ENCODE measurements at regions not wholly inside any gene's neighbourhood (a gene's known extent, or its start where the extent isn't known, plus 50 kb on each side); places are given as distances from the start of the nearest gene placed in this dataset.

DNA sequence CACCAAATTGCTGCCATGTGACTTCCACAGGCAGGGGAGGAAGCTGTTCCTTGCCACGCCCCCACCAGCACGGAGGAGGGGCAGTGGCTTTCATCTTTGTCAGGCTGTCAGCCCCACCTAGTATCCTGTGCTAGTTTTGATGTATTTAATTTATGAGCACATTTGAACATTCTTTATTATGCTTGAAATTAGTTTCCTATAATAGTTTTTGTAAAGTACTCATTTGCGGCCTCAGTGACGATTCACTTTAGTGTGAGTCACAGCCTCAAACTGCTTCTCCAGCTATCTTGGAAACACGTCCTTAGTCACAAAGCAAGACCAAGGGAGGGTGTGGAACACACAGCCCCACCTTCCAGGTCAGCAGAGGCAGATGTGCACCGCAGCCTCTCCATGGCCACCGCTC, 239.9 kb upstream of the ATP10A start:
- intact Hi-C loops (cut with DNase I): no loop called here
- peak; percentile 20 to 90 (median 68) for DNase-seq

- intact Hi-C loops (cut with DNase I): no loop called here
- no peak for DNase-seq
Observed at GRCh38 chr15:26102365-26102764, 239.2 kb upstream of the ATP10A start.

DNA sequence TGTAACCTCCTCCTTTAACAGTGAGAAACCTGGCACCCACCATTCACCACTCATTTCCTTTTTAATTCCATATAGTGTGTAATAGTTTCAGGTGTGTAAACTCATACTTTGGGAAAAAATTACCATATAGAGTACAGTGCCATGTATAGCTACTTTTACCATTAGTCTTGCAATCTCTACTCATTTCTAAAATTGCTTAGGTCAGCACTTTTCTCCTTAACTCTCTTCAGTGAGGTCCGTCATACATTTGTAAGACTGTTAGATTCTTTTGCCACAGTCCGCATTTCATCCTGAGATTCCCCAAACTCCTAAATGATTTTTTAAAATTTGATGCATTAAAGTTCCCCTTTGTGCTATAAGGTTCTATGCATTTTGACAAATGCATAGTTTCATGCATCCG, 238.3 kb upstream of the ATP10A start:
- no peak for DNase-seq
- intact Hi-C loops (cut with DNase I): no loop called here

- intact Hi-C loops (cut with DNase I): no loop called here
- DNase-seq: no peak
Observed at GRCh38 chr15:26098801-26099200, 235.7 kb upstream of the ATP10A start.

DNA sequence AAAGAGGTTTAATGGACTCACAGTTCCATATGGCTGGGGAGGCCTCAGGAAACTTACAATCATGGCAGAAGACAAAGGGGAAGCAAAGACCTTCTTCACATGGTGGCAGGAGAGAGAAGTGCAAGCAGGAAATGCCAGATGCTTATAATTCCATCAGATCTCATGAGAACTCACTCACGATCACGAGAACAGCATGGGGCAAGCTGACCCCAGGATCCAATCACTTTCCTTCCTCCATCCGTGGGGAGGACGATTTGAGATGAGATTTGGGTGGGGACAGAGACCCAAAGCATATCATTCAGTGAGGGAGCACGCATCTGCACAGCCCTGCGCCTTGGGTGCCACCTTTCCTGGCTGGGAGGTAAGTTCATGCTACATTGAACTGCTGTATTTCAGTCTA, 234.1 kb upstream of the ATP10A start:
- DNase-seq: no peak
- intact Hi-C loops (cut with DNase I): no loop called here

DNA sequence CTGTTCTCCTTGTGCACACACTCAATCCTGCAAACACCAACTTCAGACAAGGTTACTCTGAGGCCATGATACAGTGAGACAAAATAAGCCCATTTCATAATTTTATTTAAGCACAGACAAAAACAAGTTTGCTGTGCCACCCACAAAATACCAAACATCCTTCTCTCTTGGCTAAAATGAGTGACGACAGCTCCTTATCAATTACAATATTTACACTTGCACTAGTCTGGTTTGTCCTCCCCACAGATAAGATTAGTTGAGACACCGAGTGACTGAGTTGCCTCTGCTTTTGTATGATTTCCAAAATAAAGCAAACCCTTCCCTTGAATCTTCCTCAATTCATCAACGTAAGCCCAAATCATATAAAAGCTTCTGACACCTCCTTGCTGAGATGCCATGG, 233.5 kb upstream of the ATP10A start:
- DNase-seq: no peak
- intact Hi-C loops (cut with DNase I): no loop called here

DNA sequence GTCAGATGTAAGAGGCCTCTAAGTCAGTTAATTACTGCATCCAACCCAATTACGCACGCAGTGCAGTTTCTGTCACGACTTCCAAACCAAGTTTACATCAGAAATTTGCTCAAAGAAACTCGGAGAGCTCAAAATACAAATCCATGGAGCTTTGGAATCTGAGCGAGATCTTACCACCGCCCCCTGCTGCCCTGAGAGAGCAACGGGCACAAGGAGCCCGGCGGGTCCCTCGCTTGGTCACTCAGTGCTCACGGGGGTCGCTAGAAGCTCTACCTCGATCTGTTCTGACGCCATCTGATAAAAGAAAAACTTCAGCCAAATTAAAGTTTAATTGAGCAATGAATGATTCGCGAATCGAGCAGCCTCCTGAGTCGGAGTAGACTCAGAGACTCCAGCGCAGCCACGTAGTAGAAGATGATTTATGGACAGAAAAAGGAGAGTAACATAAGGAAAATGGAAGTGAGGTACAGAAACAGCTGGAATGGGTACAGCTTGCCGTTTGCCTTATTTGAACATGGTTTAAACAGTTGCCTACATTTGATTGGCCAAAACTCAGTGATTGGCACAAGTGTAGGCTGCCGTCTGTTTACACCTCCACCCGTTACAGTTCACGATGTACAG, 232.7 kb upstream of the ATP10A start:
- intact Hi-C loops (cut with DNase I): no loop called here
- DNase-seq: no peak

- no peak for DNase-seq
- intact Hi-C loops (cut with DNase I): no loop called here
Observed at GRCh38 chr15:26091184-26091583, 228.1 kb upstream of the ATP10A start.

GRCh38 chr15:26087881-26088280, 224.8 kb upstream of the ATP10A start:
- DNase-seq: no peak
- intact Hi-C loops (cut with DNase I): no loop called here

DNA sequence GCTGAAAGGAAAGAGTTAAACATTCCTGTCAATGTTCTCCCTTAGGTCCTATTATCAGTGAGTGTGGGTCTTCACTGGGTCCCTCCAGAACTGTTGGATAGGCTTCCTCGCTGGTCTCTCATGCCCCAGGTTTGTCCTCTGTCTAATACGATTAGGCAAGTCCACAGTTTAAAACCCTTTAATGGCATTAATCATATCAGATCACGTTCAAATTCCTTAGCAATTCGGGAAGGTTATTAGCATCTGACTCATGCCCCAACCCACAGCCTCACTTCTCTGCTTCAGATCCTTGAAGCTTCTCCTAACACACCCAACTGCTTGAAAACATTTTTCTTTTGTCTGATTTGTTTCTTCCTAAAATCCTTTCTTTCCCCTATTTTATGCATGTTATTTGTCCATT, 224.3 kb upstream of the ATP10A start:
- intact Hi-C loops (cut with DNase I): no loop called here
- peak in 14 of 42 donors; percentile 27 to 72 (median 46) for DNase-seq

DNA sequence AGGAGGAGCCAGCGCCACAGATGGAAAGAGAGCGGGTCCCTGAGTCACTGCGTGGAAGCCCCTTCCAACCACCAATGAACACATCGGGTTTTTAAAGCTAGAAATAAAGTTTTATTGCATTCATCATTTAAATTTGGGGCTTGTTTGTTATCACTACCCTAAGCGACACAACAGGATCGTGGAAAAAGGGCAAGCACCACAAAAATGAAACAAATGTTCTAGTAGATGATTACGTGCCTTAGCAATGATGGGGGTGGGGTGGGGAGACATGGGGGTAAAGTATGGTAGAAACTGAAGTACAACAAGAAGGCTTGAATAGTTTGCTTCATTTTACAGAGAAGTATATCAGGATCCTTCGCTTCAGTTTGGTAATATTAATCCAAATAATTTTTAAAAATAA, 221.6 kb upstream of the ATP10A start:
- intact Hi-C loops (cut with DNase I): no loop called here

DNA sequence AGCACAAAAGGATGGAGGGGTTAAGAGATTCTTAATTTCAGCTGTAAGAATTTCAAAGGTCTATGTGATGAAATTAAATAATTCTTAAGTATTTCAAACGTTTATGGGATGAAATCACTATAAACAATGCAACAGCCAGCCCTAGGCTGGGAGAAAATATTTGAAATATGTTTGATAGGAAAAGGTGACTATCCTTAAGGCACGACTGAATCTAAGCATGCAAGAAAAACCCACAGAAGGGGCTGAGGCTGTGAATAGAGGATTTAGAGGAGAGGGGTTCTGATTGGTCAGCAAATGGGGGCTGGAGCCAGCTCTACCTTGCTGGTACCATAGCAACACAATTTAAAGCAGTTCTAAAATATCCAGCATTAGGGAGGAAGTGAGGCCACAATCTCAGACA, 220.8 kb upstream of the ATP10A start:
- DNase-seq: no peak
- intact Hi-C loops (cut with DNase I): no loop called here

More for the DNA sequence above, 221.6 kb upstream of the ATP10A start:
- no peak for DNase-seq

GRCh38 chr15:26083457-26083856, 220.3 kb upstream of the ATP10A start:
- no peak for DNase-seq
- intact Hi-C loops (cut with DNase I): no loop called here

GRCh38 chr15:26082221-26083109, 219.3 kb upstream of the ATP10A start:
- intact Hi-C loops (cut with DNase I): no loop called here
- DNase-seq: peak; percentile 90 to 99 (median 97)

DNA sequence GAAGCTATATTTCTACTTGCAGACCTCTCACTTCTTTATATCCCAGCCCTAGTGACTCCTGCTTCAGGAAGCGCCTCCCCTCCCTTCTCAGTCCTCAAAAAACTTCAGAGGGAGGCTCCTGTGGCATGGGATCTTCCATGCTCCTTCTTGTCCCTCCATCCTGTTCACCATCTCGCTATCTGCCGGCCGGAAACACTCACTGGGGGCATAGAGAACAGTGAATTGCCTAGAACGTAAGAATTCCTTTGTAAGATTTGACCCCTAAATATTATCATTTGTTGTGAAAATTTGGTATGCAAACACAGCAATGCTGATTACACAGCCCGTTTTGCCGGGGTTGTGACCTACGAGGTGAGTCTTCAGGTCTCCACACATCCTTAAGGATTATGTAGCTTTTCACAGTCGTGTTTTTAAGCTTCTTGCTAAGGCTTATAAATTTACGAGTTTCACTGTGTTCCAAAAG, 218.7 kb upstream of the ATP10A start:
- DNase-seq: peak in 3 of 42 donors; percentile 22 to 37 (median 23)
- intact Hi-C loops (cut with DNase I): no loop called here

DNA sequence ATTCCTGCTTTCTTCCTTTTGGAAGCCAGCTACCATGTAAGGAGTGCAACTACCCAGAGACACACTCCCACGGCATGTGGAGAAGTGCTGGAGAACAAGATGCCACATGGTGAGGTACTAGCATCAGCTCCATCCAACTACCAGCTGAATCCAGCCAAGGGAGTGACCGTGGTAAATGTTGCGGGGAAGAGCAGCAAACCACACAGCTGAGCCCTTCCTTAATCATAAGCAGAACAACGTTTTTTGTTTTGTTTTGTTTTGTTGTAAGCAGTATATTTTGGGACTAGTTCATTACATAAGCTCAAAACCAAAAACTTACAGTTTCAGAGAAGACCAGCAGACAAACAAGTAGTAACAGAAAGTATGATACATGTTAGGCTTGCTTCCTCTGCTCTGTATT, 212.6 kb upstream of the ATP10A start:
- intact Hi-C loops (cut with DNase I): no loop called here
- DNase-seq: no peak

GRCh38 chr15:26073430-26074333, 210.6 kb upstream of the ATP10A start:
- peak in 1 of 42 donors; percentile 31 for DNase-seq
- intact Hi-C loops (cut with DNase I): no loop called here

DNA sequence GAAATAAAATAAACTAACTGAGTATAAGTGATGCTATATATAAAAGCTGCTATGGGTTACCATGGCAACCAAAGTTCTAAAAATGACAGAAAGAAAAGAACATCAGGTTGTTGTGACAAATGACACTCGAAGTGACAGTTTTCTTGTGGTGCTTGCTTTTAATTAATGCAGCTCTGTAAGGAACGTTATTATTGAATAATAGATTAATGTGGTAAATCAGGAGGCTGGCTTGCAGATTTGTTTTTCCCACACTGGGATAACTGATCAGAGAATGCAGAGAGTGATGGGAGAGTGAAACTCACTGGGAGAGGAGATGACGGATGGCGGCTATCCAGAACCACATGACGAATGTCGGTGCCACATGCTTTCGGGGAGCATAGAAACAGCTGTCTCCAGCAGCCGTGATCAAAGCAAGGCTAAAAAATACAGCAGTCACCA, 207.0 kb upstream of the ATP10A start:
- intact Hi-C loops (cut with DNase I): no loop called here
- DNase-seq: peak in 40 of 42 donors; percentile 23 to 85 (median 58)

DNA sequence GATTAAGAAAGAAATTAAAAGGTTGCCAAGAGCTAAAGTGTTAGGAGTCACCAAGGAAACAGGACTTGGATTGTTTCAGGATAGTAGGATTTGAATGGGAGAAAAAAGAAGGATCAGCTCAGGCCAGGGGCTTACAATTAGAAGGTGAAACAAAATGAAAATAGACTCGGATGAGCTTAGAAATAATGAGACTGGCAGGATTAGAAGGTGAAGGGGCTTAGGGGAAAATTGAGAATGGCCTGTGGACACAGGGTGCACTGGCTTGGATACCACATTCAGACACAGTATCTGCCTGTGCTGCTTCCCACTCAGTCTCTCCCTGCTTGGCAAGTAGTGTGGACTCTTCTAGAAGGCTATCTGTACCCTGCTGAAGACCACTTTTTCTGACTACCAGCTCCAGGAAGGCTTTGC, 206.1 kb upstream of the ATP10A start:
- intact Hi-C loops (cut with DNase I): no loop called here
- no peak for DNase-seq

GRCh38 chr15:26066896-26067295, 203.8 kb upstream of the ATP10A start:
- intact Hi-C loops (cut with DNase I): no loop called here

More at GRCh38 chr15:26066896-26067295, 203.8 kb upstream of the ATP10A start:
- DNase-seq: no peak
